Neural cell (in vitro differentiated cells): ENCODE measurements at regions not wholly inside any gene's neighbourhood (a gene's known extent, or its start where the extent isn't known, plus 50 kb on each side); places are given as distances from the start of the nearest gene placed in this dataset.

ENCODE experiments used
- CTCF ChIP-seq: fragments of 450-650 bp; IDR thresholded peaks from 2 replicates; pipeline ENCODE4 v1.5.1; 2014; ENCODE audit warnings: antibody characterized with exemption, mild to moderate bottlenecking, moderate library complexity; ENCODE audit not compliant: poor library complexity, severe bottlenecking
- EP300 ChIP-seq: fragments of 450-650 bp; conservative IDR thresholded peaks from 2 replicates; pipeline ENCODE4 v1.6.1; 2014; ENCODE audit warnings: antibody characterized with exemption, mild to moderate bottlenecking, moderate library complexity; ENCODE audit not compliant: poor library complexity, severe bottlenecking
- EZH2 ChIP-seq: fragments of 200-600, 300-800 bp; shearing (Covaris generic), sonication (generic); IDR thresholded peaks from 2 replicates; pipeline ENCODE4 v1.6.1; 2014; ENCODE audit warnings: antibody characterized with exemption, low read length, borderline replicate concordance, mild to moderate bottlenecking; ENCODE audit not compliant: insufficient read depth, poor library complexity, severe bottlenecking
- MXI1 ChIP-seq: fragments of 450-650 bp; conservative IDR thresholded peaks from 2 replicates; pipeline ENCODE4 v1.6.1; 2014; ENCODE audit warnings: antibody characterized with exemption, mild to moderate bottlenecking; ENCODE audit not compliant: poor library complexity, severe bottlenecking
- POLR2AphosphoS5 ChIP-seq: IDR thresholded peaks from 2 replicates; pipeline ENCODE4 v1.6.1; 2012
- RAD21 ChIP-seq: fragments of 450-650 bp; conservative IDR thresholded peaks from 2 replicates; pipeline ENCODE4 v1.6.1; 2014; ENCODE audit warnings: antibody characterized with exemption, mild to moderate bottlenecking, moderate library complexity
- REST ChIP-seq: IDR thresholded peaks from 2 replicates; pipeline ENCODE4 v1.6.1; 2012; ENCODE audit warnings: borderline replicate concordance
- SMC3 ChIP-seq: fragments of 450-650 bp; conservative IDR thresholded peaks from 2 replicates; pipeline ENCODE4 v1.6.1; 2014; ENCODE audit warnings: antibody characterized with exemption, mild to moderate bottlenecking, moderate library complexity; ENCODE audit not compliant: poor library complexity
- TAF1 ChIP-seq: IDR thresholded peaks from 2 replicates; pipeline ENCODE4 v1.6.1; 2012; ENCODE audit warnings: low read depth

GRCh38 chr5:130799015-130799414 is 366.0 kb downstream of the HINT1 start:
- TF ChIP-seq CTCF, result no peak
- TF ChIP-seq RAD21, result no peak
- no peak for TF ChIP-seq POLR2AphosphoS5
- no peak for TF ChIP-seq EZH2
- TF ChIP-seq EP300, result no peak
- no peak for TF ChIP-seq SMC3
- no peak for TF ChIP-seq TAF1
- no peak for TF ChIP-seq REST
- TF ChIP-seq MXI1, result no peak
